C4-2B (cell line): ENCODE measurements at regions not wholly inside any gene's neighbourhood (a gene's known extent, or its start where the extent isn't known, plus 50 kb on each side); places are given as distances from the start of the nearest gene placed in this dataset.

ENCODE experiments used
- ZFX ChIP-seq: fragments of 450-650 bp; IDR thresholded peaks from 2 replicates; pipeline ENCODE4 v1.6.1; 2017
- TF ChIP-seq, protein P1 (sequence below): fragments of 450-650 bp; conservative IDR thresholded peaks from 2 replicates; pipeline ENCODE4 v1.5.1; 2017; ENCODE audit warnings: mild to moderate bottlenecking

DNA sequence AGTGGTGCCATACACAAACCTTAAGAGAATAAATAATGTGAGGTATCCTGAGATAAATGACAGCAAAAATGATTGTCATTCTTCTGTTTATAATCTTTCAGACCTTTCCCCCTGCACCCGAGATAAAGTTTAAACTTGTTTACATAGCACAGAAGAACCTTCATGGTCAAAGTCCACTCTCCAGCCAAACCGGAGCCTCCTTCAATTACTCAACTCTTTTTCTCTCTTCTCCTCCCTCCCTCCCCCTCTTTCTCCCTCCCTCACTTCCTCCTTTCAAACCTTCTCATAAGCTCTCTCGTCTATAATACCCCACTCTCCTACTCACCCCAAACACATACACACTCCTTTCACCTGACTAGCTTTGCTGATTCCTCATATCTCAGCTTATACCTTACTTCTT lies 198.9 kb downstream of the EFHB start:
- TF ChIP-seq, protein P1, sequence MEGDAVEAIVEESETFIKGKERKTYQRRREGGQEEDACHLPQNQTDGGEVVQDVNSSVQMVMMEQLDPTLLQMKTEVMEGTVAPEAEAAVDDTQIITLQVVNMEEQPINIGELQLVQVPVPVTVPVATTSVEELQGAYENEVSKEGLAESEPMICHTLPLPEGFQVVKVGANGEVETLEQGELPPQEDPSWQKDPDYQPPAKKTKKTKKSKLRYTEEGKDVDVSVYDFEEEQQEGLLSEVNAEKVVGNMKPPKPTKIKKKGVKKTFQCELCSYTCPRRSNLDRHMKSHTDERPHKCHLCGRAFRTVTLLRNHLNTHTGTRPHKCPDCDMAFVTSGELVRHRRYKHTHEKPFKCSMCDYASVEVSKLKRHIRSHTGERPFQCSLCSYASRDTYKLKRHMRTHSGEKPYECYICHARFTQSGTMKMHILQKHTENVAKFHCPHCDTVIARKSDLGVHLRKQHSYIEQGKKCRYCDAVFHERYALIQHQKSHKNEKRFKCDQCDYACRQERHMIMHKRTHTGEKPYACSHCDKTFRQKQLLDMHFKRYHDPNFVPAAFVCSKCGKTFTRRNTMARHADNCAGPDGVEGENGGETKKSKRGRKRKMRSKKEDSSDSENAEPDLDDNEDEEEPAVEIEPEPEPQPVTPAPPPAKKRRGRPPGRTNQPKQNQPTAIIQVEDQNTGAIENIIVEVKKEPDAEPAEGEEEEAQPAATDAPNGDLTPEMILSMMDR: no peak
- TF ChIP-seq ZFX: no peak
